ENCODE measurements at regions not wholly inside any gene's neighbourhood (a gene's known extent, or its start where the extent isn't known, plus 50 kb on each side); places are given as distances from the start of the nearest gene placed in this dataset.

GRCh38 chr13:74289107-74289506 lies 154.9 kb upstream of the KLF12 start:
- DNase-seq (ENCODE audit: low read depth, low spot score), result no peak
- CTCF ChIA-PET, result interaction anchor here (0.7 to 3.7 kb wide), 5 partner anchors 8 to 930 kb away, joined by 3 to 15 read pairs (median 4); no protein-coding TSS in a partner anchor
- TF ChIP-seq CTCF (IDR thresholded peaks at IDR 0.05; ENCODE audit: insufficient read depth, low read length, missing control alignments), result no peak
- no peak overlapping the region for H3K4me3 ChIP-seq (ENCODE audit: low read depth, low read length)
- POLR2A ChIA-PET, result no interaction called here

GRCh38 chr13:74288361-74288911 lies 154.2 kb upstream of the KLF12 start:
- peak overlapping the region; percentile 30 for H3K4me3 ChIP-seq (ENCODE audit: low read depth, low read length)
- CTCF ChIA-PET, result interaction anchor here (0.7 to 3.7 kb wide), 9 partner anchors 8 to 931 kb away, joined by 3 to 16 read pairs (median 4); partner anchors contain the start of gene KLF12
- no peak for DNase-seq (ENCODE audit: low read depth, low spot score)
- no peak for TF ChIP-seq CTCF (IDR thresholded peaks at IDR 0.05; ENCODE audit: insufficient read depth, low read length, missing control alignments)
- POLR2A ChIA-PET, result no interaction called here

GRCh38 chr13:74287724-74288169 lies 153.5 kb upstream of the KLF12 start:
- CTCF ChIA-PET, result interaction anchor here (0.9 to 3.7 kb wide), 18 partner anchors 9 to 932 kb away, joined by 3 to 16 read pairs (median 4); partner anchors contain the start of gene KLF12
- POLR2A ChIA-PET, result no interaction called here
- no peak overlapping the region; the same call in 1 of the 2 replicates for H3K4me3 ChIP-seq (ENCODE audit: low read depth, low read length)
- no peak for DNase-seq (ENCODE audit: low read depth, low spot score)
- TF ChIP-seq CTCF (IDR thresholded peaks at IDR 0.05; ENCODE audit: insufficient read depth, low read length, missing control alignments), result no peak

- no peak for DNase-seq (ENCODE audit: low read depth, low spot score)
- CTCF ChIA-PET, result no interaction called here
- POLR2A ChIA-PET, result no interaction called here
- no peak overlapping the region for H3K4me3 ChIP-seq (ENCODE audit: low read depth, low read length)
- no peak for TF ChIP-seq CTCF (IDR thresholded peaks at IDR 0.05; ENCODE audit: insufficient read depth, low read length, missing control alignments)
Observed at GRCh38 chr13:74280795-74281490, 146.7 kb upstream of the KLF12 start.

- H3K4me3 ChIP-seq (ENCODE audit: low read depth, low read length), result no peak overlapping the region
- ChIA-PET POLR2A (no interaction called here), CTCF (no interaction called here)
- no peak for DNase-seq (ENCODE audit: low read depth, low spot score)
- no peak for TF ChIP-seq CTCF (IDR thresholded peaks at IDR 0.05; ENCODE audit: insufficient read depth, low read length, missing control alignments)
Observed at GRCh38 chr13:74280093-74280794, 146.0 kb upstream of the KLF12 start.

- ChIA-PET CTCF (interaction anchor here (1.0 kb wide), 1 partner anchor 8 kb away, joined by 3 read pairs; no protein-coding TSS in a partner anchor), POLR2A (no interaction called here)
- no peak for DNase-seq (ENCODE audit: low read depth, low spot score)
- H3K4me3 ChIP-seq (ENCODE audit: low read depth, low read length), result no peak overlapping the region
- TF ChIP-seq CTCF (IDR thresholded peaks at IDR 0.05; ENCODE audit: insufficient read depth, low read length, missing control alignments), result no peak
Observed at GRCh38 chr13:74278901-74279300, 144.7 kb upstream of the KLF12 start.

All from AG04449 (cell line).